GM21723 (cell line): ENCODE measurements at regions not wholly inside any gene's neighbourhood (a gene's known extent, or its start where the extent isn't known, plus 50 kb on each side); places are given as distances from the start of the nearest gene placed in this dataset.

Experiments used
- ATAC-seq: cut with Tn5 transposase; IDR thresholded peaks from one replicate; pipeline ENCODE4 v1.9.1; 2021; ENCODE audit warnings: mild to moderate bottlenecking, moderate library complexity; ENCODE audit not compliant: unreplicated experiment

- peak; percentile 51 for ATAC-seq
Measured at GRCh38 chr21:45592208-45592619, 50.0 kb upstream of the SLC19A1 start.

- ATAC-seq = no peak
Measured at GRCh38 chr21:45592626-45593134, 50.4 kb upstream of the SLC19A1 start.

- no peak for ATAC-seq
Measured at GRCh38 chr21:45593162-45594022, 50.1 kb upstream of the PCBP3 start.
